ENCODE measurements at regions not wholly inside any gene's neighbourhood (a gene's known extent, or its start where the extent isn't known, plus 50 kb on each side); places are given as distances from the start of the nearest gene placed in this dataset.

- TF ChIP-seq, protein P1, sequence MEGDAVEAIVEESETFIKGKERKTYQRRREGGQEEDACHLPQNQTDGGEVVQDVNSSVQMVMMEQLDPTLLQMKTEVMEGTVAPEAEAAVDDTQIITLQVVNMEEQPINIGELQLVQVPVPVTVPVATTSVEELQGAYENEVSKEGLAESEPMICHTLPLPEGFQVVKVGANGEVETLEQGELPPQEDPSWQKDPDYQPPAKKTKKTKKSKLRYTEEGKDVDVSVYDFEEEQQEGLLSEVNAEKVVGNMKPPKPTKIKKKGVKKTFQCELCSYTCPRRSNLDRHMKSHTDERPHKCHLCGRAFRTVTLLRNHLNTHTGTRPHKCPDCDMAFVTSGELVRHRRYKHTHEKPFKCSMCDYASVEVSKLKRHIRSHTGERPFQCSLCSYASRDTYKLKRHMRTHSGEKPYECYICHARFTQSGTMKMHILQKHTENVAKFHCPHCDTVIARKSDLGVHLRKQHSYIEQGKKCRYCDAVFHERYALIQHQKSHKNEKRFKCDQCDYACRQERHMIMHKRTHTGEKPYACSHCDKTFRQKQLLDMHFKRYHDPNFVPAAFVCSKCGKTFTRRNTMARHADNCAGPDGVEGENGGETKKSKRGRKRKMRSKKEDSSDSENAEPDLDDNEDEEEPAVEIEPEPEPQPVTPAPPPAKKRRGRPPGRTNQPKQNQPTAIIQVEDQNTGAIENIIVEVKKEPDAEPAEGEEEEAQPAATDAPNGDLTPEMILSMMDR (IDR thresholded peaks at IDR 0.05; ENCODE audit: low read depth, low read length), result no peak
- no peak for TF ChIP-seq EZH2phosphoT487 (IDR thresholded peaks at IDR 0.05; ENCODE audit: low read depth)
Observed at GRCh38 chr11:45385423-45385822, 99.3 kb upstream of the SYT13 start.

Data from OCI-LY3 (cell line).